Lung (tissue), 11 donors: ENCODE measurements at regions not wholly inside any gene's neighbourhood (a gene's known extent, or its start where the extent isn't known, plus 50 kb on each side); places are given as distances from the start of the nearest gene placed in this dataset.
"Not testable (repeated sequence)": the region's sequence is repeated elsewhere in the genome, so short reads cannot be mapped to it uniquely, and the experiment has no call there.

Source experiments
- ATAC-seq: fragments of 200-7000 bp; cut with Tn5 transposase; one replicate; pipeline ENCODE4 v1.9.1; 2020; ENCODE audit warnings: moderate number of reproducible peaks; ENCODE audit not compliant: insufficient read depth, low FRiP score
- DNase-seq, 3 donors: peaks; one replicate each; pipeline ENCODE4 v3.0.0-alpha.2; 2013 to 2017
- H3K27ac ChIP-seq, 2 donors: one replicate each; pipeline ENCODE4 v1.5.1; 2013; ENCODE audit warnings: mild to moderate bottlenecking in 2 of 2, moderate library complexity in 2 of 2, control low read depth in 1 of 2, inconsistent platforms in 1 of 2, low read depth in 1 of 2, low read length in 1 of 2
- H3K27me3 ChIP-seq, 3 donors: one replicate each; pipeline ENCODE4 v1.5.1; 2013; ENCODE audit warnings: low read length in 2 of 3; ENCODE audit not compliant: control insufficient read depth in 3 of 3, insufficient read depth in 3 of 3
- H3K36me3 ChIP-seq, 4 donors: one replicate each; pipeline ENCODE4 v1.5.1; 2013; ENCODE audit warnings: low read length in 4 of 4, mild to moderate bottlenecking in 1 of 4, moderate library complexity in 1 of 4; ENCODE audit not compliant: control insufficient read depth in 4 of 4, insufficient read depth in 4 of 4
- H3K4me1 ChIP-seq, 5 donors: one replicate each; pipeline ENCODE4 v1.5.1; 2013; ENCODE audit warnings: low read length in 5 of 5, mild to moderate bottlenecking in 2 of 5, moderate library complexity in 1 of 5; ENCODE audit not compliant: control insufficient read depth in 5 of 5, insufficient read depth in 5 of 5
- H3K4me3 ChIP-seq: one replicate; pipeline ENCODE4 v1.5.1; 2013; ENCODE audit warnings: mild to moderate bottlenecking, control low read depth, moderate library complexity
- H3K9ac ChIP-seq, 2 donors: one replicate each; pipeline ENCODE4 v1.5.1; 2013; ENCODE audit warnings: low read length in 2 of 2, control low read depth in 1 of 2; ENCODE audit not compliant: insufficient read depth in 1 of 2
- H3K9me3 ChIP-seq, 4 donors: one replicate each; pipeline ENCODE4 v1.5.1; 2013; ENCODE audit warnings: low read length in 3 of 4, mild to moderate bottlenecking in 1 of 4, moderate library complexity in 1 of 4; ENCODE audit not compliant: control insufficient read depth in 4 of 4, insufficient read depth in 3 of 4
- CTCF ChIP-seq: IDR thresholded peaks from 2 replicates; pipeline ENCODE4 v1.5.1; 2012; ENCODE audit warnings: mild to moderate bottlenecking; ENCODE audit errors: control extremely low read depth, extremely low read depth
- WGBS, 2 donors: extraction: QIAGEN DNeasy Blood & Tissue Kit; methylation state at CpG; one replicate each; pipeline ENCODE4 v1.1.7; 2013; 5-methylcytosine and 5-hydroxymethylcytosine counted together
- donor health status: control.
- donor health status: control.
- donor health status: Bipolar disorder and iron deficiency.
- donor health status: healthy.
- donor health status: DM: yes; HTN: yes; CAD: no.

- Histone ChIP-seq H3K27ac (no peak overlapping the region), H3K9me3 (peaks cover 0 to 8% (median 0%) of the 10 kb centered on the region in 4 donors), H3K4me1 (no peaks in the 10 kb centered on the region), H3K4me3 (no peak overlapping the region), H3K36me3 (no peaks in the 10 kb centered on the region), H3K27me3 (no peaks in the 10 kb centered on the region), H3K9ac (no peak overlapping the region)
- DNase-seq, result no peak
- TF ChIP-seq CTCF, result no peak
- no peak for ATAC-seq
- WGBS, 2 donors, result 86% methylated on average over 2 of the region's 2 CpGs
These were observed 522.3 kb downstream of the TRIML1 start for GRCh38 chr4:188661502-188661901.

GRCh38 chr4:188663369-188663768, 524.1 kb downstream of the TRIML1 start:
- Histone ChIP-seq H3K4me1 (no peaks in the 10 kb centered on the region), H3K27ac (no peak overlapping the region), H3K27me3 (no peaks in the 10 kb centered on the region), H3K9me3 (peaks cover 0 to 6% (median 0%) of the 10 kb centered on the region in 4 donors), H3K4me3 (no peak overlapping the region), H3K36me3 (no peaks in the 10 kb centered on the region), H3K9ac (no peak overlapping the region)
- ATAC-seq, result no peak
- DNase-seq, result no peak
- TF ChIP-seq CTCF, result no peak
- 82 to 90% methylated on average over 9 of the region's 9 CpGs for WGBS, 2 donors

GRCh38 chr4:188665491-188666457, 526.5 kb downstream of the TRIML1 start:
- no peak overlapping the region for H3K27ac ChIP-seq
- no peak for DNase-seq
- no peak overlapping the region for H3K9ac ChIP-seq
- no peak for ATAC-seq
- no peak overlapping the region for H3K4me3 ChIP-seq
- no peaks in the 10 kb centered on the region for H3K27me3 ChIP-seq
- no peaks in the 10 kb centered on the region for H3K36me3 ChIP-seq
- 42 to 57% methylated on average over 13 of the region's 13 CpGs for WGBS, 2 donors
- TF ChIP-seq CTCF, result no peak
- peaks cover 0 to 4% (median under 1%) of the 10 kb centered on the region in 4 donors for H3K9me3 ChIP-seq
- H3K4me1 ChIP-seq, result no peaks in the 10 kb centered on the region

- H3K36me3 ChIP-seq, H3K9ac ChIP-seq, H3K4me3 ChIP-seq, H3K9me3 ChIP-seq, ATAC-seq, H3K27ac ChIP-seq, H3K27me3 ChIP-seq, DNase-seq, H3K4me1 ChIP-seq: not testable (repeated sequence)
- 96 to 99% methylated on average over 3 of the region's 3 CpGs for WGBS, 2 donors
These were observed 539.5 kb downstream of the TRIML1 start for GRCh38 chr4:188678691-188679090.
